Stimulated activated CD4-positive, alpha-beta T cell treated with anti-CD3 and anti-CD28 coated beads, Interleukin-4, amount 100 ng/mL, for 4 hours (primary cell): ENCODE measurements at regions not wholly inside any gene's neighbourhood (a gene's known extent, or its start where the extent isn't known, plus 50 kb on each side); places are given as distances from the start of the nearest gene placed in this dataset.

Experiments
- DNase-seq, 2 experiments: peaks; one replicate each; pipeline ENCODE4 v3.0.0-alpha.2; 2020

- no peak for DNase-seq
These were observed 96.5 kb upstream of the KLF3 start for GRCh38 chr4:38567457-38567856.

DNA sequence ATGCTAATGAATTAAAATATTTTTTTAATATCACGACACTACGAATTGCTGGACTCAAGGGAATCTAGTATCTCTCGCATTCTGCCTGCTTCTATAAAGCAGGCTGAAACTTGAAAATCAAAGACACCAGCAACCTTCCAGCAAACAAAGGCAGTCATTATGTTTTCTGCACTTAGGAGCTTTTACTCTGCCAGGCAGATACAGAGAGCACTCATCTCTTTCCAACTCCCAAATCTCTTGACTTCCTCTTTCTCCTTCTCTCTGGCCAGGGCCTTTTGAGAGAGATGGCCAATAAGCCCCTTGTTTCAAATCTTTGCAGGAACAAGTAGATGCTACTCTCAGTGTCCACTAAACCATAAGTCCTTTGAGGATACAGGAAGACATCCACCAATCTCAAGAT is 95.2 kb upstream of the KLF3 start:
- no peak for DNase-seq

DNA sequence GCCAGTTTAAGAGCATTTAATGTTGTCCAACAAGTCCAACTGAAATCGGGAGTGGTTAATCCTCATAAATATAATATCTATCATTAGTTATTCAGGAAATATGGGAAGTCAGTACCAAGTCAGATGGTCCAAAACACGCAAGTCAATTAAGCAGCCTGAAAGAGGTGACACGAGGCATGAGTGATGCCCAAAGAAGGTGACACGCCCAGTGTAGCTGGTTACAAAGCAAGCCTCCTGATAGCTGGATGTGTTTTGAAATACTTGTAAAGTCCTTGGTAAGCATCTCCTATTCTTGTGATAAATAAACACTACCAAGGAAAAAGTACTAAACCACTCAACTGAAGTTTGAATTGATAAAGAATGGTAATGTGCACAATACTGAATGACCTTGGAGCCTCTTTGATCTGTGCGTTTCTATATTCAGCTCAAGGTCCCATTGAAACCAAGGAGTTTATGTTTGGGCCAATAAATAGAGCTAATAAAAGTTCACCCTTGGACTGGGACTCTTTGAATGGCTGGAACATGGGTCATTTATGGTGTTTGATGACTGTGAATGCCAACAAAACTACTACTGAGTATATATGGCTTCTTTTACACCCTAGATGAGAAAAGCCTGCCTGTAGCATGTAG is 93.2 kb upstream of the KLF3 start:
- no peak for DNase-seq

- no peak for DNase-seq
These were observed 91.2 kb upstream of the KLF3 start for GRCh38 chr4:38572793-38573192.

GRCh38 chr4:38574559-38575333 is 89.3 kb upstream of the KLF3 start:
- no peak for DNase-seq

GRCh38 chr4:38576767-38577166 is 87.2 kb upstream of the KLF3 start:
- no peak for DNase-seq

DNA sequence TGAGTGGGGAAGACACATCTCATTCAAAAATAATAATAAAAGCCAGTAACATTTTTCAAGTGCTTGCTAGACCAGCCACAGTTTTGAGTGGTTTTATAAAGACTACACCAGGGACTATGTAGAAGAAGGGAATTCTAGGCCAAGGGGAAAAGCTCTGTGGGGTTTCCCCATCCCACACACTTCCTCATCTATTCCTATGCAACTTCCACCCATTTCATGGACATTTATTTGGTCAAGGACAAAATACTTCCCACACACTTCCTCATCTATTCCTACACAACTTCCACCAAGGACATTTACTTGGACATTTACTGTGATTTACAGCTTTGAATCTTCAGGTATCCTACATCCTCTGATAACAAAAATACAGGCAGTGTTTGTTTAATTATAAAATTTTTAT is 86.5 kb upstream of the KLF3 start:
- no peak for DNase-seq

DNA sequence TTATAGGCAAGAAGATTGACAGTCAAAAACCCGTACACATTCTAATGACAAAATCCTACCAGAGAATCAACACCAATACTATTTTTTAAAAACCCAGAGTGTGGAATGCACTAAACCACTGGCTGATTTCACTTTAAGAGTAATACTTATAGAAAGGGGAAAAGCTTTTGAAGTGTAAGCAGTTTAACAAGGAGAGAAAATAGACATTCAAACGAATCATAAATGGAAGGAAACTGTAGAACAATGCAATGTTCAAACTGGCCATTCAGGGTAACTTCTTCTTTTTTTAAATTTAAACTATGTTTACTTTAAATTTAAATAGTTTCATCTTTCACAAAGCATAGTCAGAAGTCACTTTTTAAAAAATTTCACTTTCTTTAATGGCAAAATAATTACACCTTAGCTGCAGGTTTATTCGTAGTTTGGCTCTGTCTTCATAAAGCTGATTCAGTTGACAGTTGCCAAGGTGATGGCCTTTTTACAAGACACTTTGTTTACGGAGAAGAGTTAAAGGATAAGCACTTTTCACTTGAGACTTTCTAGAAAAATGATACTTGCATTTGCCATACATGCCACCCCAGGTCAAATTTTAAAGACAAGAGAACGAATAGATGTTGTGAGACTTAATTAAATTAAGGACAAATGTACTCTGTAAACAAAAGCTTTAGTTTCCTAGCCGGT is 82.4 kb upstream of the KLF3 start:
- DNase-seq, result no peak

- DNase-seq, result no peak
These were observed 81.6 kb upstream of the KLF3 start for GRCh38 chr4:38582445-38582844.

GRCh38 chr4:38582889-38583470 is 81.0 kb upstream of the KLF3 start:
- DNase-seq, result peak in 1 of 2 experiments; percentile 34

DNA sequence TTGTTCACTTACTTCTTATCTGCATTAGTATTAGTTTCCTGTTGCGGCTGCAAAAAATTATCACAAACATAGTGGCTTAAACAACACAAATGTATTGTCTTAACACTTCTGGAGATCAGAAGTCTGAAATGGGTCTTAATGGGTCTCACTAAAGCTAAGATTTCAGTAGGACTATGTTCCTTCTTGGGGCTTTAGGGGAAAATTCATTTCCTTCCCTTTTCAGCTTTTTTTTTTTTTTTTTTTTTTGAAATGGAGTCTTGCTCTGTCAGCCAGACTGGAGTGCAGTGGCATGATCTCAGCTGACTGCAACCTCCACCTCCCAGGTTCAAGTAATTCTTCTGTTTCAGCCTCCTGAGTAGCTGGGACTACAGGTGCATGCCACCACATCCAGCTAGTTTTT is 78.1 kb upstream of the KLF3 start:
- no peak for DNase-seq

DNA sequence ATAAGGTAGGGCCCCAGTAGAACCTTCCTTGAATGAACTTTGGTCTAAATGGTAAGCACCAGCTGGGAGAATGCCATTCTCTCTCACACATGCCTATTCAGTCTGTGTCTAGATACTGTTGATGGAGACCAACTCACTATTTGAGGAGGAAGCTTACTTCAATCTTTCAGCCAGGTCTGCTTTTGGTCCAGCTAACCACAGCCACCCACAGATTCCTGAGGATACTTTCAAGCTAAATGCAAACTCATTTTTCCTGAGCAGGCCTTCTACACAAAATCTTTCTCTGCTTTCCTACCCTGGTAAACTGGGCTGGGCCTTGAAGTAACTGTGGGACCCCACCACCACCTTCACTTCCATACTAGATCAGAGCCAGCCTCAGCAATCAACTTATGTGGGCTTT is 76.9 kb upstream of the KLF3 start:
- no peak for DNase-seq

- DNase-seq, result no peak
These were observed 74.0 kb upstream of the KLF3 start for GRCh38 chr4:38590046-38590445.

DNA sequence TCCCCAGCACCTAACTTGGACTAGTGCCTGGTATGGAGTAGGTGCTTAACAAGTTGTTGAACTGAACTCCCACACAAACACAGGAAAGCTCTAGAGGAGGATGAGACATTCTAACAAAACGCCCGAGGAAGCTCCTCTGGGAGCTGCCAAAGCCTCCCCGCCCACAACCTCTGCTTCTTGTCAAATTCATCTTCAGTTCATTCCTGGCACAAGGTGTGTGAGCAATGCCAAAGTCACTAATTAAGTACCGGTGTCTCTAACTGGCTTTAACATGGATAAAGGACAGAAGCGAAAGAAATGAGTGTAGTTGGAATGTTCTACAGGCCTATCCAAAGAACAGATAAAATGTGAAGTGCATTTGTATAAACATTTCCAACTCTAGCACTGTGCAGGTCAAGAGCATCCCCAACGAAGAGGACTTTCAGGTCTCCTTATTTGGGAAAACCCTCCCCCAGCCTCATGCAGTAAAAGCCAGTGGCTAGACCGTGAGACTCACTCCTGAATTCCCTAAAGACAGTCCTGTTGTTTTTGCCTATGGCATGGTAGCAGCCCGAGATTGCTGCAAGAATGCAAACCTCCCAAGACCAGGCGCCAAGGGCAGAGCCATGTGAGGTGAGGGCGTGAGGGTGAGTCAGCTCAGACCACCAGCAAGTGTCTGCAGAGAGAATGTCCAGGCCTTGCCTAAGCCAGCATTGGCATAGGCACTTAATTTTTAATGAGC is 72.2 kb upstream of the KLF3 start:
- no peak for DNase-seq

- DNase-seq, result no peak
These were observed 65.5 kb upstream of the KLF3 start for GRCh38 chr4:38598489-38598888.

GRCh38 chr4:38600575-38600974 is 63.4 kb upstream of the KLF3 start:
- no peak for DNase-seq

GRCh38 chr4:38601244-38601915 is 62.6 kb upstream of the KLF3 start:
- DNase-seq, result no peak

GRCh38 chr4:38601916-38602291 is 62.1 kb upstream of the KLF3 start:
- no peak for DNase-seq

- no peak for DNase-seq
These were observed 60.3 kb upstream of the KLF3 start for GRCh38 chr4:38603652-38604051.

DNA sequence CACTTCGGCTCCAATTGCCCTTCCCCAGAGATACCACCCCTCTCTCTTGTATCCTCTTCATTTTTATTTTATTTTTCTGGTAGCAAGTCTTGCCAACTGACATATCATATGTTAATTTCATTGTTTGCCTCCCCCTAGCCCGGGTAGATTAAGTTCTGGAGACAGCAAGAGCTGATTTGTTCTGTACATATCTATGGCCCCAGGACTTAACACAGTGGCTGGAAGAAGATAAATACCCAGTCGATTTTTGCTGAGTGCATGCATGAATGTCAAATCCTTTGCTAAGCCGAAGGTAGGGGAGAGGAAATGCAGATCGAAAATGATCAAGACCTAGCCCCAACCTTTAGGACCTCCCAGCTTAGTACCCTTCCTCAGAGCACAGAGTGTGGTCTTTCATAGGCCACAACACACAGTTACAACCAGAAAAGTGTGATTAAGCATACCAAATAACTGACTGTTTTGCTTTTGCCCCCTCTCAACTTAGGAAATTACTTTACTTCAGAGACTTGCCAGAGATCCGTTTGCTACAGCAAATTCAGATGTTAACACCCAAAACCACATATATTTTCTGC is 58.7 kb upstream of the KLF3 start:
- DNase-seq, result no peak

DNA sequence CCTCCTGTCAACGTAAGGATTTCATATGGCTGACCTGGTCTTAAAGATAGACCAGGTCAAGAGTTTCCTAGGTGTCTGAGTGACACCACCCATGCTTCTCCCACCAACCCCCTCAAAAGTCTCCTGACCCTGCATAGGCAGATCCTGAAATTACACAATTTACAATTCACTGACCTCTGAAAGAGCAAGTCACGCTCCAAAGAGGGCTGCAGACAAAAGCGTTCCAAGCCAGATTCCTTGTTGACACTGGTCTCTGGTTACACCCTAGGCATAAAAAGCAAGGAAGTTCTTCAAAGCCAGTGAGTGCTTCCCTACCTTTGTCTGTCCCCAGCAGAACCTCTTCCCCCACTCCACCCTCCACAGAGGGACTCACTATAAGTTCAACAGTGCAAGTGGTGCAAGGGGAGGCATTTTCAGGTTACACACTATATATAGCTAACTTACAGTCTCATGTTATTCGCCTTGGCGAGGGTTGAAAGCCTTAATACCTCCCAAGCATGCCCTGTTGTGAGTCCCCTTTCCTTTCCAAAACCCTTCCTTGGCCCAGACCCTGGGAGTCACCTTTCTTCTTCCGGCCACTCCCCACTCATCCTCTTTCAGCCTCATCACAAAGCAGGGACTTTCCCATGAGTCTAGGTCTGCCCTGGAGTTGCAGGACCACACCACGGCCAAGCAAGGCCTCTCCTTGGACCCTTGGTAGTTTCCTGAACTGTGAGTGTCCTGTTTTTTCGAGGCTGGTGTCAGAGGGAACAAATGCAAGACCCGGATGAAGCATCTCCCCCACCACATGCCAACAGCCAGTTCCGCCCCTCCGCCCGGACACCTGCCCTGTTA is 58.0 kb upstream of the KLF3 start:
- no peak for DNase-seq

DNA sequence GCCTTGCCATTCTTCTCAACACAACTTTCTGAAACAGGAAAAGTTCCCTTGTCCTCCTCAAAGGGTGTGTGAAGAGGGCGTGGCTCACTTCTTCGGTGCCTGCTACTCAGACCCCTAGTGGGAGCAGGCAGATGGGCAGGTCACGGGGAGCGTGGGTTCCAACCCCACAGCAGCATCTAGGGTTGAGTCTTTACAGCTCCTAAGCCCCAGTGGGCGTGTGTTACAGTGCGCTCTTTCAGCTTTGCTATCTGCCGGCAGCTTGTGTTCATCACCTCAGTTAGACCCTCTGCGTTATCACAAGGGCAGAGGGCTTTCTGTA is 57.5 kb upstream of the KLF3 start:
- DNase-seq, result no peak
